Activated naive CD8-positive, alpha-beta T cell treated with anti-CD3 and anti-CD28 coated beads, Interleukin-2, amount 10 ng/mL, durations not matched to agents 7 days and 5 days (primary cell): ENCODE measurements at regions not wholly inside any gene's neighbourhood (a gene's known extent, or its start where the extent isn't known, plus 50 kb on each side); places are given as distances from the start of the nearest gene placed in this dataset.

Experiments used
- ATAC-seq: fragments of 150-1000 bp; cut with Tn5 transposase; one replicate; pipeline ENCODE4 v1.10.0; 2021; ENCODE audit warnings: low read depth, moderate library complexity
- POLR2A ChIA-PET: fragments of 350-600 bp; sonication (Branson Sonifier 250); formaldehyde crosslinking; loops from one replicate; lab custom pipeline; 2021; ENCODE audit warnings: antibody characterized with exemption; lab: Charles Lee
- DNase-seq: peaks from one replicate; pipeline ENCODE4 v3.0.0; 2021
- H3K27ac Mint-ChIP-seq: one replicate; pipeline ENCODE4 v1.8.0; 2022; ENCODE audit warnings: mild to moderate bottlenecking, mixed read lengths
- H3K27me3 Mint-ChIP-seq: one replicate; pipeline ENCODE4 v1.8.0; 2022; ENCODE audit warnings: mild to moderate bottlenecking, moderate library complexity, mixed read lengths
- H3K36me3 Mint-ChIP-seq: one replicate; pipeline ENCODE4 v1.8.0; 2021; ENCODE audit warnings: mild to moderate bottlenecking, mixed read lengths
- H3K4me1 Mint-ChIP-seq: one replicate; pipeline ENCODE4 v1.8.0; 2021; ENCODE audit warnings: mixed read lengths
- H3K4me3 Mint-ChIP-seq: one replicate; pipeline ENCODE4 v1.8.0; 2022; ENCODE audit warnings: mild to moderate bottlenecking, moderate library complexity, mixed read lengths
- H3K9me3 Mint-ChIP-seq: one replicate; pipeline ENCODE4 v1.8.0; 2021; ENCODE audit warnings: mixed read lengths

- Mint-ChIP-seq H3K4me1 (peaks cover 7% of the 10 kb centered on the region), H3K4me3 (no peak overlapping the region), H3K27ac (no peak overlapping the region), H3K27me3 (no peaks in the 10 kb centered on the region), H3K36me3 (peaks cover 3% of the 10 kb centered on the region), H3K9me3 (peaks cover 3% of the 10 kb centered on the region)
- POLR2A ChIA-PET, result no interaction called here
- DNase-seq (no peak), ATAC-seq (no peak)
These were observed 309.3 kb upstream of the TGFBR2 start for GRCh38 chr3:30297112-30297511.

GRCh38 chr3:30299674-30300385, 306.6 kb upstream of the TGFBR2 start:
- peaks cover 9% of the 10 kb centered on the region for H3K36me3 Mint-ChIP-seq
- peaks cover 7% of the 10 kb centered on the region for H3K4me1 Mint-ChIP-seq
- ATAC-seq (no peak), DNase-seq (no peak)
- H3K27me3 Mint-ChIP-seq, result no peaks in the 10 kb centered on the region
- H3K4me3 Mint-ChIP-seq, result no peak overlapping the region
- H3K27ac Mint-ChIP-seq, result no peak overlapping the region
- H3K9me3 Mint-ChIP-seq, result peaks cover 5% of the 10 kb centered on the region
- POLR2A ChIA-PET, result no interaction called here

GRCh38 chr3:30300809-30301208, 305.6 kb upstream of the TGFBR2 start:
- ATAC-seq (no peak), DNase-seq (no peak)
- no peak overlapping the region for H3K27ac Mint-ChIP-seq
- H3K4me1 Mint-ChIP-seq, result peaks cover 7% of the 10 kb centered on the region
- POLR2A ChIA-PET, result no interaction called here
- H3K4me3 Mint-ChIP-seq, result no peak overlapping the region
- peaks cover 11% of the 10 kb centered on the region for H3K36me3 Mint-ChIP-seq
- peaks cover 6% of the 10 kb centered on the region for H3K9me3 Mint-ChIP-seq
- no peaks in the 10 kb centered on the region for H3K27me3 Mint-ChIP-seq

DNA sequence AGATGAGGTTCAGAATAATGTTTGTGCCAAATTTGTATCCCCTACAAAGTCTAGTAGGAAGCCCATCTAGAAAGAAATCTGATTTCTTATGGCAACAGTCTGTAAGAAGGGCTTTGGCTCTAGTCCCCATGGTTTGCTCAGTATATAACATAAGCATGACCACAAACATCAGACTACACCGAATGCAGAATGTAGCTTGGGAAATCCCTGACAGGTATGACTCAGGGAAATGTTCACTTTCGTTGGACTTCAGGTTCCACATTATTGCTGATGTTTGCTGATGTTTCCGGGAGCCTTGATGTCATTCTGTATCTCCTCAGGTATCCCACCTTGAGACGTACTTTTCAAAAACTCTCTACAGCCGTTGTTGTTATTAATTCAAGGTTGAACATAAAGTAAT, 304.4 kb upstream of the TGFBR2 start:
- H3K4me3 Mint-ChIP-seq, result no peak overlapping the region
- POLR2A ChIA-PET, result no interaction called here
- peaks cover 9% of the 10 kb centered on the region for H3K4me1 Mint-ChIP-seq
- peaks cover 20% of the 10 kb centered on the region for H3K36me3 Mint-ChIP-seq
- H3K27me3 Mint-ChIP-seq, result no peaks in the 10 kb centered on the region
- DNase-seq (no peak), ATAC-seq (no peak)
- H3K9me3 Mint-ChIP-seq, result peaks cover 15% of the 10 kb centered on the region
- no peak overlapping the region for H3K27ac Mint-ChIP-seq

- H3K4me1 Mint-ChIP-seq, result peaks cover 7% of the 10 kb centered on the region
- H3K9me3 Mint-ChIP-seq, result peaks cover 16% of the 10 kb centered on the region
- no peak for DNase-seq
- no peaks in the 10 kb centered on the region for H3K27me3 Mint-ChIP-seq
- no peak overlapping the region for H3K4me3 Mint-ChIP-seq
- POLR2A ChIA-PET, result no interaction called here
- no peak for ATAC-seq
- no peak overlapping the region for H3K27ac Mint-ChIP-seq
- peaks cover 20% of the 10 kb centered on the region for H3K36me3 Mint-ChIP-seq
These were observed 302.6 kb upstream of the TGFBR2 start for GRCh38 chr3:30303770-30304169.

GRCh38 chr3:30305021-30305420, 301.4 kb upstream of the TGFBR2 start:
- ATAC-seq (no peak), DNase-seq (no peak)
- H3K9me3 Mint-ChIP-seq, result peaks cover 17% of the 10 kb centered on the region
- no peaks in the 10 kb centered on the region for H3K27me3 Mint-ChIP-seq
- POLR2A ChIA-PET, result no interaction called here
- no peak overlapping the region for H3K4me3 Mint-ChIP-seq
- peaks cover 18% of the 10 kb centered on the region for H3K36me3 Mint-ChIP-seq
- H3K27ac Mint-ChIP-seq, result no peak overlapping the region
- H3K4me1 Mint-ChIP-seq, result peaks cover 3% of the 10 kb centered on the region

- Mint-ChIP-seq H3K27ac (no peak overlapping the region), H3K4me3 (no peak overlapping the region), H3K4me1 (peaks cover 1% of the 10 kb centered on the region), H3K27me3 (no peaks in the 10 kb centered on the region), H3K36me3 (peaks cover 18% of the 10 kb centered on the region), H3K9me3 (peaks cover 17% of the 10 kb centered on the region)
- no peak for DNase-seq
- POLR2A ChIA-PET, result no interaction called here
- no peak for ATAC-seq
These were observed 299.5 kb upstream of the TGFBR2 start for GRCh38 chr3:30306896-30307295.

DNA sequence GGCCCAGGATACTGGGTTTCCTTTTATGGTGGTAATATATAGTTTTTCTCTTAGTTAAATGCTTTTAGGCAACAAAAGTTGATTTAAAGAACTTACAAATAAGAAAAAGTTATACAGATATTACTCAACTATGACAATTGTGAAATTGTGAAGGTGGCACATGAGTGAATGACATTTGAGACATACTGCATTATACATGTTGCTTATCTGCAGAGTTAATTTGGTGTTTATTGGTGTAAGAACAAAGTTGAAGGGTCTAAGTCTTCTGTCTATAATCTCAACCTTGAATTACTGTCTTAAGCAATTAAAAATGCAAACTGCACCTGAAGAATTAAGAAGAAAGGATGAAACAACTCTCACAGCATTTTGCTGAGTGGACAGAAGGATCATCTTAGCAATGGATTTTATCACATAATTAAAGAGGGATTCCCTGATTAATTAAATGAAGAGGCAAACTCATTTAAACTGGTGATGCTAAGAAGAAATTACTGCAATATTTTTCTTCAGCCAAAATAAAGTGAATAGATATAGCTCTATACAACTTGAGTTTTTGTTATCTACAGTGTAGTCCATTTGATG, 298.9 kb upstream of the TGFBR2 start:
- Mint-ChIP-seq H3K27ac (no peak overlapping the region), H3K4me1 (peaks cover 1% of the 10 kb centered on the region), H3K36me3 (peaks cover 19% of the 10 kb centered on the region), H3K27me3 (no peaks in the 10 kb centered on the region), H3K4me3 (no peak overlapping the region), H3K9me3 (peaks cover 17% of the 10 kb centered on the region)
- POLR2A ChIA-PET, result no interaction called here
- ATAC-seq (no peak), DNase-seq (no peak)

GRCh38 chr3:30308131-30308530, 298.3 kb upstream of the TGFBR2 start:
- ATAC-seq, result no peak
- Mint-ChIP-seq H3K36me3 (peaks cover 20% of the 10 kb centered on the region), H3K4me3 (no peak overlapping the region), H3K4me1 (peaks cover 1% of the 10 kb centered on the region), H3K27me3 (no peaks in the 10 kb centered on the region), H3K27ac (no peak overlapping the region), H3K9me3 (peaks cover 17% of the 10 kb centered on the region)
- POLR2A ChIA-PET, result no interaction called here
- no peak for DNase-seq

DNA sequence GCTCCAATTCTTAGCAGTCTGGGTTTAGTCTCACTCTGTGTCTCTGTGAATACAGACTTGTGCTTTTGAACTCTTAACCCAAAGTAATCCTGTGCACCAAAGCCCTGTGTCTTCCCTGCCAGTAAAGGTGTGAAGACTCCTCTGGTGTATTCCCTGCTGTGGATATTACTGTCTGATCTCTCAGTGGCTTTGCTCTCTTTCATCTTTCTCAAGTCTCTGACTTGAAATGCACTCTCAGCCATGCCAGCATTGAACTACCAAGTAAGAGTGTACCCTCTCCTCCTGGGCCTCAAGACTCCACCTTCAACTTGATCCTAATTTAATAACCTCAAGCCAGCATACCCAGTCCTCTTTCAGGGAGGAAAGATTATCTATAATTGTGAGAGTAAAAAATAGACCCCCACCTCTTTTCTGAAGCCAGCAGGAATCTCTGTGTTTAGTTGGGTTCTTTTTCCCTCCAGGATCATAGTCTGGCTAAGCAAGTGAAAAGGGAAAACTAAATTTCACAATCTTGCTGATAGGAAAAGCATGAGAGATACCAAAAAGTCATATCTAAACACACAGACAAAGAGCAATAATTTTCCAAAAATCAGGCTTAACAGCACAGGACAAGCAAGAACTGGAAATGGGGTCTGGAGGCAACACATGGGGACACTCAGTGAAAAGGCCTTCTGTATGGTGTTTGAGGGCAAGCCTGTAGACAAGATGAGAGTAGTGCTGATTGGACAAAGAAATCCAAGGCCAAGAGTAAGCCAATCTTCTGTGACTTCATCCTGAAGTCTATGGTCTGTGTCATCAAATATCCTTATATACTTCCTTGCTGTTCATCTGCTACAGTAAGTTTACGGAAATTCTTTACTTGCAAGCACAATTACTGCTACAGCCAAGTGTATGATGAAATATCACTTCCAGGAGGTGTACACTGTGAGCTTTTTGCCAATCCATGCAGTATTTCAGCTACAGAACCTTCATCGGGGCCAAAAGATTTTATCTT, 296.1 kb upstream of the TGFBR2 start:
- Mint-ChIP-seq H3K27ac (no peak overlapping the region), H3K27me3 (no peaks in the 10 kb centered on the region), H3K36me3 (peaks cover 15% of the 10 kb centered on the region), H3K9me3 (peaks cover 15% of the 10 kb centered on the region), H3K4me1 (peaks cover 1% of the 10 kb centered on the region), H3K4me3 (no peak overlapping the region)
- POLR2A ChIA-PET, result no interaction called here
- DNase-seq, result no peak
- ATAC-seq, result no peak

- POLR2A ChIA-PET, result no interaction called here
- Mint-ChIP-seq H3K27me3 (no peaks in the 10 kb centered on the region), H3K27ac (no peak overlapping the region), H3K9me3 (peaks cover 9% of the 10 kb centered on the region), H3K4me3 (no peak overlapping the region), H3K36me3 (peaks cover 6% of the 10 kb centered on the region), H3K4me1 (peaks cover under 1% of the 10 kb centered on the region)
- no peak for ATAC-seq
- no peak for DNase-seq
These were observed 294.6 kb upstream of the TGFBR2 start for GRCh38 chr3:30311781-30312180.

DNA sequence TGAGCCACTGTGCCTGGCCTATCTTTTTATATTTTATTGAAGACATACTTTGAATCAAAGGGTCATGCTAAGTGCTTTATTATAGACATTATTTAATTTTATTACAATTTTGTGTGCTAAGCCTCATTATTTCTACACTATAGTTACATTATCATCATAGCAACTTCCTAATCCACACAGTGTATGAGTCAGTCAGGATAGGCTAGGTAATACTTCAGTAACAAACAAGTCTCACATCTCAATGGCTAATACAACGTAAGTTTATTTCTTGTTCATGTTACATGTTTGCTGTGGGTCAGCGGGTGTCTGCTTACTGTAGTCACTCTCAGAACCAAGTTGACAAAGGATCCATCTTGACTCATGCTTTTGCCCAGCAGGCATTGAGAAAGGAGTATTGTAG, 292.6 kb upstream of the TGFBR2 start:
- POLR2A ChIA-PET, result no interaction called here
- no peak overlapping the region for H3K4me3 Mint-ChIP-seq
- DNase-seq (no peak), ATAC-seq (no peak)
- peaks cover 8% of the 10 kb centered on the region for H3K36me3 Mint-ChIP-seq
- no peak overlapping the region for H3K27ac Mint-ChIP-seq
- H3K4me1 Mint-ChIP-seq, result no peaks in the 10 kb centered on the region
- H3K9me3 Mint-ChIP-seq, result peaks cover 5% of the 10 kb centered on the region
- no peaks in the 10 kb centered on the region for H3K27me3 Mint-ChIP-seq

- Mint-ChIP-seq H3K36me3 (peaks cover 10% of the 10 kb centered on the region), H3K4me3 (no peak overlapping the region), H3K27ac (no peak overlapping the region), H3K9me3 (peaks cover 3% of the 10 kb centered on the region), H3K27me3 (no peaks in the 10 kb centered on the region), H3K4me1 (peaks cover 4% of the 10 kb centered on the region)
- POLR2A ChIA-PET, result no interaction called here
- ATAC-seq, result no peak
- no peak for DNase-seq
These were observed 291.6 kb upstream of the TGFBR2 start for GRCh38 chr3:30314757-30315325.
